ENCODE measurements at regions not wholly inside any gene's neighbourhood (a gene's known extent, or its start where the extent isn't known, plus 50 kb on each side); places are given as distances from the start of the nearest gene placed in this dataset.

GRCh38 chr1:60859111-60859510, 223.2 kb upstream of the NFIA start:
- H3K4me2 ChIP-seq (ENCODE audit: extremely low read depth, insufficient read depth, low read length) = no peak overlapping the region
- H2AFZ ChIP-seq (ENCODE audit: low read length) = no peak overlapping the region
- no peaks in the 10 kb centered on the region for H4K20me1 ChIP-seq (ENCODE audit: control insufficient read depth, extremely low read depth, insufficient read depth, low read length)
- no peak for DNase-seq (ENCODE audit: low read depth in 2 of 2)
- no peaks in the 10 kb centered on the region for H3K79me2 ChIP-seq (ENCODE audit: control insufficient read depth, insufficient read depth, low read length)
- no peak overlapping the region for H3K27ac ChIP-seq (ENCODE audit: insufficient read depth, low read length)
- H3K9ac ChIP-seq (ENCODE audit: insufficient read depth, low read length) = no peak overlapping the region
- TF ChIP-seq EZH2 (IDR thresholded peaks at IDR 0.05; ENCODE audit: low read length, missing control alignments) = no peak
- no peak for TF ChIP-seq CTCF (conservative IDR thresholded peaks at IDR 0.05 in 1 of 2, IDR thresholded peaks at IDR 0.05 in 1 of 2; ENCODE audit: low read depth in 1 of 2, low read length in 2 of 2)
- H3K4me1 ChIP-seq (ENCODE audit: control insufficient read depth, extremely low read depth, insufficient read depth, low read length) = no peaks in the 10 kb centered on the region
- no peaks in the 10 kb centered on the region for H3K9me3 ChIP-seq (ENCODE audit: control insufficient read depth, insufficient read depth, low read depth, low read length)
- no peak overlapping the region for H3K4me3 ChIP-seq (replicated peaks in 1 of 4; ENCODE audit: control extremely low read depth in 1 of 4, insufficient read depth in 1 of 4, low read depth in 3 of 4, low read length in 4 of 4)
- H3K36me3 ChIP-seq (ENCODE audit: control insufficient read depth, insufficient read depth, low read length) = no peaks in the 10 kb centered on the region
- no peaks in the 10 kb centered on the region for H3K27me3 ChIP-seq (ENCODE audit: control insufficient read depth, insufficient read depth, low read length)

DNA sequence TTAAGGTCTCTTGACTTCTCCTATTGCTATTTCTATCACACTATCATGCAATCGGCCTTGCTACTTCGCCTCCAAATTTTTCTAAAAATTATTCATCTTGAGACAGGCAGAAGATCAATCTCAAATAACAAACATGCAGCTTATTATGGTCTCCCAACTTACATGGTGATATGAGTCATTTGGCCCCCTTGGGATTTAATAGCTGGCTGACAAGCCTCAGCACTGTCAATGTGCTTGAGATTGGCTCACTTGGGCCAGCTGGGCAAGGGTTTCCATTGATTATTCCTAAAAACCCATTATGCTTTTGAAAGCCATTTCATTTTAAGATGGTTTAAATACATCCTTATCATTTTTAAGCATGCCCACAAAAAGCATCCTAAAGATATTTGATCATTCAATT, 224.5 kb upstream of the NFIA start:
- Histone ChIP-seq H3K9ac (ENCODE audit: insufficient read depth, low read length) (no peak overlapping the region), H3K27me3 (ENCODE audit: control insufficient read depth, insufficient read depth, low read length) (no peaks in the 10 kb centered on the region), H3K4me1 (ENCODE audit: control insufficient read depth, extremely low read depth, insufficient read depth, low read length) (no peaks in the 10 kb centered on the region), H4K20me1 (ENCODE audit: control insufficient read depth, extremely low read depth, insufficient read depth, low read length) (no peaks in the 10 kb centered on the region), H3K4me2 (ENCODE audit: extremely low read depth, insufficient read depth, low read length) (no peak overlapping the region), H2AFZ (ENCODE audit: low read length) (no peak overlapping the region), H3K36me3 (ENCODE audit: control insufficient read depth, insufficient read depth, low read length) (no peaks in the 10 kb centered on the region), H3K9me3 (ENCODE audit: control insufficient read depth, insufficient read depth, low read depth, low read length) (no peaks in the 10 kb centered on the region), H3K79me2 (ENCODE audit: control insufficient read depth, insufficient read depth, low read length) (no peaks in the 10 kb centered on the region), H3K4me3 (replicated peaks in 1 of 4; ENCODE audit: control extremely low read depth in 1 of 4, insufficient read depth in 1 of 4, low read depth in 3 of 4, low read length in 4 of 4) (no peak overlapping the region), H3K27ac (ENCODE audit: insufficient read depth, low read length) (no peak overlapping the region)
- DNase-seq (ENCODE audit: low read depth in 2 of 2) = no peak
- TF ChIP-seq EZH2 (IDR thresholded peaks at IDR 0.05; ENCODE audit: low read length, missing control alignments) = no peak
- TF ChIP-seq CTCF (conservative IDR thresholded peaks at IDR 0.05 in 1 of 2, IDR thresholded peaks at IDR 0.05 in 1 of 2; ENCODE audit: low read depth in 1 of 2, low read length in 2 of 2) = no peak

DNA sequence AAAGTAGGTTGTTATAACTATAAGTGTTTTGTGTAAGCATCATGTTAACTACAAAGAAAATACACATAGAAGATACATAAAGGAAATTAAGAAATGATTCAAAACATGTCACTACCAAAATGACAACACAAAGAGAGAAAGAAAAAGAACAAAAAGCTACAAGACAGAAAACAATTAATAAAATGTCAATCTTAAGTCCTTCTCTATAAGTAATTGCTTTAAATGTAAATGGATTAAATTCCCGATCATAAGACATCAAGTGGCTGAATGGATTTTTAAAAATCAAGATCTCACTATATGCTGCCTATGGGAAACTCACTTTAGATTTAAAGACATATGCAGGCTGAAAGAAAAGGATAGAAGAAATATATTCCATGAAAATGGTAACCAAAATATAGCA, 232.3 kb upstream of the NFIA start:
- no peak overlapping the region for H3K4me2 ChIP-seq (ENCODE audit: extremely low read depth, insufficient read depth, low read length)
- H3K4me3 ChIP-seq (replicated peaks in 1 of 4; ENCODE audit: control extremely low read depth in 1 of 4, insufficient read depth in 1 of 4, low read depth in 3 of 4, low read length in 4 of 4) = no peak overlapping the region
- TF ChIP-seq EZH2 (IDR thresholded peaks at IDR 0.05; ENCODE audit: low read length, missing control alignments) = no peak
- TF ChIP-seq CTCF (conservative IDR thresholded peaks at IDR 0.05 in 1 of 2, IDR thresholded peaks at IDR 0.05 in 1 of 2; ENCODE audit: low read depth in 1 of 2, low read length in 2 of 2) = no peak
- no peaks in the 10 kb centered on the region for H3K9me3 ChIP-seq (ENCODE audit: control insufficient read depth, insufficient read depth, low read depth, low read length)
- H3K27ac ChIP-seq (ENCODE audit: insufficient read depth, low read length) = no peak overlapping the region
- no peak overlapping the region for H3K9ac ChIP-seq (ENCODE audit: insufficient read depth, low read length)
- no peaks in the 10 kb centered on the region for H4K20me1 ChIP-seq (ENCODE audit: control insufficient read depth, extremely low read depth, insufficient read depth, low read length)
- H3K4me1 ChIP-seq (ENCODE audit: control insufficient read depth, extremely low read depth, insufficient read depth, low read length) = no peaks in the 10 kb centered on the region
- no peaks in the 10 kb centered on the region for H3K79me2 ChIP-seq (ENCODE audit: control insufficient read depth, insufficient read depth, low read length)
- H2AFZ ChIP-seq (ENCODE audit: low read length) = no peak overlapping the region
- H3K36me3 ChIP-seq (ENCODE audit: control insufficient read depth, insufficient read depth, low read length) = no peaks in the 10 kb centered on the region
- no peaks in the 10 kb centered on the region for H3K27me3 ChIP-seq (ENCODE audit: control insufficient read depth, insufficient read depth, low read length)
- DNase-seq (ENCODE audit: low read depth in 2 of 2) = no peak

Measured in fibroblast of lung (primary cell).